ENCODE measurements at regions not wholly inside any gene's neighbourhood (a gene's known extent, or its start where the extent isn't known, plus 50 kb on each side); places are given as distances from the start of the nearest gene placed in this dataset.

- H3K36me3 Mint-ChIP-seq: no peaks in the 10 kb centered on the region
- H3K4me1 Mint-ChIP-seq: no peaks in the 10 kb centered on the region
- peaks cover 0 to under 1% (median 0%) of the 10 kb centered on the region in 3 donors for H3K9me3 Mint-ChIP-seq
- no peaks in the 10 kb centered on the region for H3K4me1 ChIP-seq (ENCODE audit: control insufficient read depth in 1 of 2, extremely low read depth in 1 of 2, insufficient read depth in 2 of 2, low read length in 2 of 2)
- no peak overlapping the region for H3K27ac ChIP-seq (ENCODE audit: low read length)
- POLR2A ChIA-PET: no interaction called here
- CTCF ChIA-PET: no interaction called here
- ATAC-seq (replicated peaks in 1 of 4): no peak
- H3K9me3 ChIP-seq: no peaks in the 10 kb centered on the region
- no peaks in the 10 kb centered on the region for H3K27me3 Mint-ChIP-seq
- no peak for DNase-seq
- H3K27ac Mint-ChIP-seq: no peak overlapping the region
- no peaks in the 10 kb centered on the region for H3K27me3 ChIP-seq (replicated peaks in 1 of 2; ENCODE audit: control insufficient read depth in 2 of 2, extremely low read depth in 1 of 2, insufficient read depth in 2 of 2, low read length in 1 of 2)
- no peak overlapping the region for H3K4me3 Mint-ChIP-seq
- no CpG with 5 or more reads among the region's 3 CpGs for WGBS (ENCODE audit: insufficient coverage)
- H3K4me3 ChIP-seq (ENCODE audit: control insufficient read depth in 1 of 2, extremely low read depth in 1 of 2, low read length in 1 of 2): no peak overlapping the region
- no peaks in the 10 kb centered on the region for H3K36me3 ChIP-seq (ENCODE audit: control insufficient read depth in 2 of 2, extremely low read depth in 1 of 2, insufficient read depth in 1 of 2, low read length in 1 of 2)
Observed at GRCh38 chr7:10473569-10473968, 500.1 kb upstream of the PHF14 start.

GRCh38 chr7:10474048-10474447, 499.6 kb upstream of the PHF14 start:
- POLR2A ChIA-PET: no interaction called here
- Mint-ChIP-seq H3K4me3 (no peak overlapping the region), H3K9me3 (no peaks in the 10 kb centered on the region), H3K27me3 (no peaks in the 10 kb centered on the region), H3K36me3 (no peaks in the 10 kb centered on the region), H3K4me1 (no peaks in the 10 kb centered on the region), H3K27ac (no peak overlapping the region)
- H3K4me3 ChIP-seq (ENCODE audit: control insufficient read depth in 1 of 2, extremely low read depth in 1 of 2, low read length in 1 of 2): no peak overlapping the region
- no peaks in the 10 kb centered on the region for H3K36me3 ChIP-seq (ENCODE audit: control insufficient read depth in 2 of 2, extremely low read depth in 1 of 2, insufficient read depth in 1 of 2, low read length in 1 of 2)
- H3K4me1 ChIP-seq (ENCODE audit: control insufficient read depth in 1 of 2, extremely low read depth in 1 of 2, insufficient read depth in 2 of 2, low read length in 2 of 2): no peaks in the 10 kb centered on the region
- H3K27ac ChIP-seq (ENCODE audit: low read length): no peak overlapping the region
- ATAC-seq (replicated peaks in 1 of 4): no peak
- WGBS (ENCODE audit: insufficient coverage): no CpG with 5 or more reads among the region's 3 CpGs
- no peak for DNase-seq
- H3K27me3 ChIP-seq (replicated peaks in 1 of 2; ENCODE audit: control insufficient read depth in 2 of 2, extremely low read depth in 1 of 2, insufficient read depth in 2 of 2, low read length in 1 of 2): no peaks in the 10 kb centered on the region
- H3K9me3 ChIP-seq: no peaks in the 10 kb centered on the region
- CTCF ChIA-PET: interaction anchor here in 1 of 2 donors (0.9 kb wide), 1 partner anchor 12 kb away, joined by 3 read pairs; no protein-coding TSS in a partner anchor

GRCh38 chr7:10475940-10476641, 497.6 kb upstream of the PHF14 start:
- Histone ChIP-seq H3K4me3 (ENCODE audit: control insufficient read depth in 1 of 2, extremely low read depth in 1 of 2, low read length in 1 of 2) (no peak overlapping the region), H3K9me3 (no peaks in the 10 kb centered on the region), H3K36me3 (ENCODE audit: control insufficient read depth in 2 of 2, extremely low read depth in 1 of 2, insufficient read depth in 1 of 2, low read length in 1 of 2) (no peaks in the 10 kb centered on the region), H3K27ac (ENCODE audit: low read length) (no peak overlapping the region), H3K4me1 (ENCODE audit: control insufficient read depth in 1 of 2, extremely low read depth in 1 of 2, insufficient read depth in 2 of 2, low read length in 2 of 2) (no peaks in the 10 kb centered on the region), H3K27me3 (replicated peaks in 1 of 2; ENCODE audit: control insufficient read depth in 2 of 2, extremely low read depth in 1 of 2, insufficient read depth in 2 of 2, low read length in 1 of 2) (no peaks in the 10 kb centered on the region)
- no peaks in the 10 kb centered on the region for H3K9me3 Mint-ChIP-seq
- H3K27me3 Mint-ChIP-seq: no peaks in the 10 kb centered on the region
- DNase-seq (no peak), ATAC-seq (replicated peaks in 1 of 4) (no peak)
- no peak overlapping the region for H3K27ac Mint-ChIP-seq
- ChIA-PET POLR2A (no interaction called here), CTCF (no interaction called here)
- H3K4me1 Mint-ChIP-seq: no peaks in the 10 kb centered on the region
- H3K4me3 Mint-ChIP-seq: no peak overlapping the region
- 95% methylated on average over 13 of the region's 20 CpGs for WGBS (ENCODE audit: insufficient coverage)
- no peaks in the 10 kb centered on the region for H3K36me3 Mint-ChIP-seq

- Mint-ChIP-seq H3K9me3 (no peaks in the 10 kb centered on the region), H3K4me3 (no peak overlapping the region), H3K4me1 (no peaks in the 10 kb centered on the region), H3K27ac (no peak overlapping the region), H3K27me3 (no peaks in the 10 kb centered on the region), H3K36me3 (no peaks in the 10 kb centered on the region)
- ChIA-PET CTCF (no interaction called here), POLR2A (no interaction called here)
- DNase-seq (no peak), ATAC-seq (replicated peaks in 1 of 4) (no peak)
- Histone ChIP-seq H3K27me3 (replicated peaks in 1 of 2; ENCODE audit: control insufficient read depth in 2 of 2, extremely low read depth in 1 of 2, insufficient read depth in 2 of 2, low read length in 1 of 2) (no peaks in the 10 kb centered on the region), H3K9me3 (no peaks in the 10 kb centered on the region), H3K27ac (ENCODE audit: low read length) (no peak overlapping the region), H3K36me3 (ENCODE audit: control insufficient read depth in 2 of 2, extremely low read depth in 1 of 2, insufficient read depth in 1 of 2, low read length in 1 of 2) (no peaks in the 10 kb centered on the region), H3K4me3 (ENCODE audit: control insufficient read depth in 1 of 2, extremely low read depth in 1 of 2, low read length in 1 of 2) (no peak overlapping the region), H3K4me1 (ENCODE audit: control insufficient read depth in 1 of 2, extremely low read depth in 1 of 2, insufficient read depth in 2 of 2, low read length in 2 of 2) (no peaks in the 10 kb centered on the region)
- WGBS (ENCODE audit: insufficient coverage): 89% methylated on average over 15 of the region's 15 CpGs
Observed at GRCh38 chr7:10476642-10477041, 497.0 kb upstream of the PHF14 start.

- Histone ChIP-seq H3K27me3 (replicated peaks in 1 of 2; ENCODE audit: control insufficient read depth in 2 of 2, extremely low read depth in 1 of 2, insufficient read depth in 2 of 2, low read length in 1 of 2) (no peaks in the 10 kb centered on the region), H3K4me1 (ENCODE audit: control insufficient read depth in 1 of 2, extremely low read depth in 1 of 2, insufficient read depth in 2 of 2, low read length in 2 of 2) (no peaks in the 10 kb centered on the region), H3K4me3 (ENCODE audit: control insufficient read depth in 1 of 2, extremely low read depth in 1 of 2, low read length in 1 of 2) (no peak overlapping the region), H3K27ac (ENCODE audit: low read length) (no peak overlapping the region), H3K36me3 (ENCODE audit: control insufficient read depth in 2 of 2, extremely low read depth in 1 of 2, insufficient read depth in 1 of 2, low read length in 1 of 2) (no peaks in the 10 kb centered on the region), H3K9me3 (no peaks in the 10 kb centered on the region)
- no peaks in the 10 kb centered on the region for H3K9me3 Mint-ChIP-seq
- H3K4me1 Mint-ChIP-seq: no peaks in the 10 kb centered on the region
- ATAC-seq (replicated peaks in 1 of 4): no peak
- CTCF ChIA-PET: no interaction called here
- POLR2A ChIA-PET: no interaction called here
- WGBS (ENCODE audit: insufficient coverage): 100% methylated on average over 2 of the region's 5 CpGs
- no peak overlapping the region for H3K4me3 Mint-ChIP-seq
- no peak overlapping the region for H3K27ac Mint-ChIP-seq
- no peak for DNase-seq
- H3K27me3 Mint-ChIP-seq: no peaks in the 10 kb centered on the region
- H3K36me3 Mint-ChIP-seq: no peaks in the 10 kb centered on the region
Observed at GRCh38 chr7:10483671-10484070, 490.0 kb upstream of the PHF14 start.

GRCh38 chr7:10484767-10485166, 488.9 kb upstream of the PHF14 start:
- H3K27ac ChIP-seq (ENCODE audit: low read length): no peak overlapping the region
- H3K36me3 Mint-ChIP-seq: no peaks in the 10 kb centered on the region
- POLR2A ChIA-PET: no interaction called here
- no peak for DNase-seq
- H3K27me3 Mint-ChIP-seq: no peaks in the 10 kb centered on the region
- H3K4me1 ChIP-seq (ENCODE audit: control insufficient read depth in 1 of 2, extremely low read depth in 1 of 2, insufficient read depth in 2 of 2, low read length in 2 of 2): no peaks in the 10 kb centered on the region
- no peak for ATAC-seq (replicated peaks in 1 of 4)
- no peaks in the 10 kb centered on the region for H3K4me1 Mint-ChIP-seq
- CTCF ChIA-PET: no interaction called here
- no peak overlapping the region for H3K27ac Mint-ChIP-seq
- H3K9me3 ChIP-seq: no peaks in the 10 kb centered on the region
- no peaks in the 10 kb centered on the region for H3K9me3 Mint-ChIP-seq
- no peaks in the 10 kb centered on the region for H3K27me3 ChIP-seq (replicated peaks in 1 of 2; ENCODE audit: control insufficient read depth in 2 of 2, extremely low read depth in 1 of 2, insufficient read depth in 2 of 2, low read length in 1 of 2)
- H3K4me3 ChIP-seq (ENCODE audit: control insufficient read depth in 1 of 2, extremely low read depth in 1 of 2, low read length in 1 of 2): no peak overlapping the region
- no peak overlapping the region for H3K4me3 Mint-ChIP-seq
- H3K36me3 ChIP-seq (ENCODE audit: control insufficient read depth in 2 of 2, extremely low read depth in 1 of 2, insufficient read depth in 1 of 2, low read length in 1 of 2): no peaks in the 10 kb centered on the region

Measured in T-cell (primary cell).